Caco-2 (cell line): ENCODE measurements at regions not wholly inside any gene's neighbourhood (a gene's known extent, or its start where the extent isn't known, plus 50 kb on each side); places are given as distances from the start of the nearest gene placed in this dataset.

Experiments
- BruUV-seq: library from RNA; stranded (reverse); fragments of 400-500 nt; replicated peaks from 2 replicates; lab custom pipeline; 2021; lab: Mats Ljungman, UMichigan
- CTCF ChIA-PET: fragments of 300-600 bp; sonication (Branson Sonifier 250); formaldehyde crosslinking; loops from one replicate; lab custom pipeline; 2022; ENCODE audit warnings: antibody characterized with exemption; lab: Charles Lee
- POLR2A ChIA-PET: fragments of 300-600 bp; sonication (Branson Sonifier 250); formaldehyde crosslinking; loops from one replicate; lab custom pipeline; 2022; ENCODE audit warnings: antibody characterized with exemption; lab: Charles Lee
- DNase-seq, 2 experiments: peaks; one replicate each; pipeline versions ENCODE4 v3.0.0 to v3.0.0-alpha.2; 2020 to 2022
- H3K27me3 ChIP-seq: replicated peaks from 2 replicates; pipeline ENCODE4 v1.6.0; 2011; ENCODE audit warnings: low read length; ENCODE audit not compliant: control insufficient read depth, insufficient read depth
- H3K36me3 ChIP-seq: 2 replicates; pipeline ENCODE4 v1.5.1; 2011; ENCODE audit warnings: low read length; ENCODE audit not compliant: control insufficient read depth, insufficient read depth
- H3K4me1 ChIP-seq: fragments of 250-450 bp; sonication (Bioruptor Pico); 2 replicates; pipeline ENCODE4 v1.5.1; 2020; ENCODE audit warnings: mild to moderate bottlenecking
- H3K4me3 ChIP-seq: 2 replicates; pipeline ENCODE4 v1.5.1; 2011; ENCODE audit warnings: low read depth, mild to moderate bottlenecking, control low read depth, low read length
- H3K9me3 ChIP-seq: fragments of 250-450 bp; sonication (Bioruptor Pico); 2 replicates; pipeline ENCODE4 v1.5.1; 2020; ENCODE audit warnings: mild to moderate bottlenecking, moderate library complexity
- H3K27ac Mint-ChIP-seq: one replicate; pipeline ENCODE4 v1.8.0; 2022; ENCODE audit warnings: mixed read lengths; ENCODE audit not compliant: unreplicated experiment
- H3K27me3 Mint-ChIP-seq: one replicate; pipeline ENCODE4 v1.8.0; 2022; ENCODE audit warnings: mixed read lengths; ENCODE audit not compliant: insufficient read depth, unreplicated experiment
- H3K36me3 Mint-ChIP-seq: one replicate; pipeline ENCODE4 v1.8.0; 2022; ENCODE audit warnings: mild to moderate bottlenecking, mixed read lengths; ENCODE audit not compliant: insufficient read depth, unreplicated experiment
- H3K4me1 Mint-ChIP-seq: one replicate; pipeline ENCODE4 v1.8.0; 2022; ENCODE audit warnings: low read depth, mixed read lengths; ENCODE audit not compliant: unreplicated experiment
- H3K4me3 Mint-ChIP-seq: one replicate; pipeline ENCODE4 v1.8.0; 2022; ENCODE audit warnings: mild to moderate bottlenecking, moderate library complexity, mixed read lengths; ENCODE audit not compliant: unreplicated experiment
- H3K9me3 Mint-ChIP-seq: one replicate; pipeline ENCODE4 v1.8.0; 2022; ENCODE audit warnings: mixed read lengths; ENCODE audit not compliant: unreplicated experiment
- intact Hi-C: fragments of 100-400 bp; cut with micrococcal nuclease; formaldehyde crosslinking; loops from one replicate; pipeline ENCODE4 v1.10.0; 2022; ENCODE audit not compliant: unreplicated experiment
- TF ChIP-seq, protein P1 (sequence below), 2 experiments: fragments of 200-600 bp in 1 of 2; IDR thresholded peaks; 1 replicate in 1 of 2; 2 replicates in 1 of 2; pipeline versions ENCODE4 v1.5.1 to v1.8.0; 2011 to 2022; ENCODE audit warnings: antibody characterized with exemption in 1 of 2, control low read depth in 1 of 2, inconsistent platforms in 1 of 2, low read depth in 1 of 2, low read length in 1 of 2, mild to moderate bottlenecking in 1 of 2, moderate library complexity in 1 of 2; ENCODE audit not compliant: insufficient read depth in 1 of 2, severe bottlenecking in 1 of 2, unreplicated experiment in 1 of 2

DNA sequence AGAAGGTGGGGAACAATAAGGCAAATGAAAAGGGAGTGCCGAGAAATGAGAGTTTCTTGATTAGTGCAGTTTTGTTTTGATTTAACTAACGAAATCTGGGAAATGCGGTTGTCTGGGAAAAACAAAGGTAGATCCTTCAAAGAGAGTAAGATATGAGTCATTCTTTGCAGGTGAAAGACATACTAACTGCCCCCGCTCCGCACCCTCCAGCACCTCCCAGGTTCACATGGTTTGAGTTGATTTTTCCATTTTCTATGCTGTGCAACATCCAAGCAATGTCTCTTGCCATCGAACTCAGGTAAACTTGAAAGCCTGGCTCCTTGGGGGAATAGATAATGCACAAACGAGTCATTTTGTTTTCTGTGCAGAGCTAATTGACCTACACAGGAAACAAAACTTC, 84.1 kb upstream of the KLF12 start:
- TF ChIP-seq, protein P1, sequence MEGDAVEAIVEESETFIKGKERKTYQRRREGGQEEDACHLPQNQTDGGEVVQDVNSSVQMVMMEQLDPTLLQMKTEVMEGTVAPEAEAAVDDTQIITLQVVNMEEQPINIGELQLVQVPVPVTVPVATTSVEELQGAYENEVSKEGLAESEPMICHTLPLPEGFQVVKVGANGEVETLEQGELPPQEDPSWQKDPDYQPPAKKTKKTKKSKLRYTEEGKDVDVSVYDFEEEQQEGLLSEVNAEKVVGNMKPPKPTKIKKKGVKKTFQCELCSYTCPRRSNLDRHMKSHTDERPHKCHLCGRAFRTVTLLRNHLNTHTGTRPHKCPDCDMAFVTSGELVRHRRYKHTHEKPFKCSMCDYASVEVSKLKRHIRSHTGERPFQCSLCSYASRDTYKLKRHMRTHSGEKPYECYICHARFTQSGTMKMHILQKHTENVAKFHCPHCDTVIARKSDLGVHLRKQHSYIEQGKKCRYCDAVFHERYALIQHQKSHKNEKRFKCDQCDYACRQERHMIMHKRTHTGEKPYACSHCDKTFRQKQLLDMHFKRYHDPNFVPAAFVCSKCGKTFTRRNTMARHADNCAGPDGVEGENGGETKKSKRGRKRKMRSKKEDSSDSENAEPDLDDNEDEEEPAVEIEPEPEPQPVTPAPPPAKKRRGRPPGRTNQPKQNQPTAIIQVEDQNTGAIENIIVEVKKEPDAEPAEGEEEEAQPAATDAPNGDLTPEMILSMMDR (IDR thresholded peaks at IDR 0.05; ENCODE audit: insufficient read depth in 1 of 2, low read depth in 1 of 2, low read length in 1 of 2, severe bottlenecking in 1 of 2, unreplicated experiment in 1 of 2): no peak
- CTCF ChIA-PET: no interaction called here
- no peaks in the 10 kb centered on the region for H3K9me3 Mint-ChIP-seq
- BruUV-seq: no TSS peak
- Histone ChIP-seq H3K27me3 (no peaks in the 10 kb centered on the region), H3K4me1 (0 out of 2 replicates have a peak, but pooled peaks cover 6% of the 10 kb centered on the region), H3K36me3 (no peaks in the 10 kb centered on the region), H3K9me3 (no peaks in the 10 kb centered on the region), H3K4me3 (no peak overlapping the region)
- no peaks in the 10 kb centered on the region for H3K36me3 Mint-ChIP-seq
- intact Hi-C loops: no loop called here
- POLR2A ChIA-PET: no interaction called here
- no peak for DNase-seq
- peaks cover 3% of the 10 kb centered on the region for H3K27me3 Mint-ChIP-seq
- no peak overlapping the region for H3K4me3 Mint-ChIP-seq
- no peak overlapping the region for H3K27ac Mint-ChIP-seq
- H3K4me1 Mint-ChIP-seq: no peaks in the 10 kb centered on the region

DNA sequence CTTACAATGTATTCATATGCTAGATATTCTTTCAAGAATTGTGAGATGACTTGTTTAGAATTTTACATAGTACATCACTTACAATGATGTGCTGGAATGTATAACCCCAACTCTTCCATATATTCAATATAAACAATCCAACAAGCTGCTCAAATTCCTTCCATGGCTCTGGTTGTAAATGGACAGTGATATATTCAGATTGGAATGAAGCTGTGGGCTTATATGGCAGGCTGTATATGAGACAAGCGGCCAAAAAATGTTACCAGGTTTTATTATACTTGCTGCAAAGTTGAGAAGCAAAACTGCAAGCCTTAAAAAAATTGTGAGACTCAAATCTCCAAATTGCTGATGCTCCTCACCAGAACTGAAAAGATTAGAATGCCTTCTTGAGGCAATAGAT, 83.6 kb upstream of the KLF12 start:
- no peaks in the 10 kb centered on the region for H3K9me3 ChIP-seq
- 0 out of 2 replicates have a peak, but pooled peaks cover 6% of the 10 kb centered on the region for H3K4me1 ChIP-seq
- intact Hi-C loops: no loop called here
- Mint-ChIP-seq H3K9me3 (no peaks in the 10 kb centered on the region), H3K36me3 (no peaks in the 10 kb centered on the region), H3K27me3 (peaks cover 3% of the 10 kb centered on the region), H3K4me1 (no peaks in the 10 kb centered on the region), H3K27ac (no peak overlapping the region), H3K4me3 (no peak overlapping the region)
- CTCF ChIA-PET: no interaction called here
- H3K27me3 ChIP-seq: no peaks in the 10 kb centered on the region
- no peaks in the 10 kb centered on the region for H3K36me3 ChIP-seq
- no peak overlapping the region for H3K4me3 ChIP-seq
- BruUV-seq: no TSS peak
- TF ChIP-seq, protein P1 (IDR thresholded peaks at IDR 0.05; ENCODE audit: insufficient read depth in 1 of 2, low read depth in 1 of 2, low read length in 1 of 2, severe bottlenecking in 1 of 2, unreplicated experiment in 1 of 2): no peak
- no peak for DNase-seq
- POLR2A ChIA-PET: no interaction called here

DNA sequence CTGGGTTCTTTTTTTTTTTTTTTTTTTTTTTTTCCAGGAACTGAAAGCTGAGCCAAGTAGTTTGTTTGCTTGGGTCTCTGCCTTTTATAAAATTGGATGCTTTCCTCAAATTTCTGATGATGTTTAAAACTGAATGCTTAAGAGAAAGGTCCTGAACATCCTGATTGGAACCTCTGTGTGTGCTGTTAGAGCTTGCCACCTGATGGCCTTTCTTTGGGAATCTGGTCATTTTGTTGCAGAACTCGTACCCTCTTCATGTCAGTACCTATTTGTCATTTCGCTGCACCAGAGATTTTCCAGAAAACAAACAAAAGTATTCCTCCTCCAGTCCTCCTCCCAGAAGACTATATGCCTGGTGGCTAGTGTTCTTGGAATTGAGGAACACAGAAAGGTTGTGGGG, 81.2 kb upstream of the KLF12 start:
- CTCF ChIA-PET: no interaction called here
- Mint-ChIP-seq H3K4me3 (no peak overlapping the region), H3K9me3 (no peaks in the 10 kb centered on the region), H3K4me1 (no peaks in the 10 kb centered on the region), H3K27ac (no peak overlapping the region), H3K27me3 (peaks cover 7% of the 10 kb centered on the region), H3K36me3 (no peaks in the 10 kb centered on the region)
- TF ChIP-seq, protein P1 (IDR thresholded peaks at IDR 0.05; ENCODE audit: insufficient read depth in 1 of 2, low read depth in 1 of 2, low read length in 1 of 2, severe bottlenecking in 1 of 2, unreplicated experiment in 1 of 2): no peak
- POLR2A ChIA-PET: no interaction called here
- no TSS peak for BruUV-seq
- intact Hi-C loops: no loop called here
- no peak overlapping the region for H3K4me3 ChIP-seq
- no peaks in the 10 kb centered on the region for H3K27me3 ChIP-seq
- H3K4me1 ChIP-seq: no peaks in the 10 kb centered on the region
- no peaks in the 10 kb centered on the region for H3K36me3 ChIP-seq
- DNase-seq: no peak
- no peaks in the 10 kb centered on the region for H3K9me3 ChIP-seq
